ENCODE measurements at regions not wholly inside any gene's neighbourhood (a gene's known extent, or its start where the extent isn't known, plus 50 kb on each side); places are given as distances from the start of the nearest gene placed in this dataset.

- CTCF ChIA-PET, result no interaction called here
- H3K9me3 ChIP-seq (ENCODE audit: control insufficient read depth, insufficient read depth, low read depth, low read length), result no peaks in the 10 kb centered on the region
- no peak overlapping the region for H3K27ac ChIP-seq (ENCODE audit: extremely low read depth, low read depth, low read length)
- H3K4me3 ChIP-seq (ENCODE audit: low read depth, low read length), result no peak overlapping the region
- POLR2A ChIA-PET, result no interaction called here
- no peaks in the 10 kb centered on the region for H3K36me3 ChIP-seq (ENCODE audit: control insufficient read depth in 2 of 2, insufficient read depth in 1 of 2, low read length in 2 of 2)
- no peaks in the 10 kb centered on the region for H3K4me1 ChIP-seq (ENCODE audit: control insufficient read depth, insufficient read depth, low read length)
- no peak for TF ChIP-seq ZEB2 (tag by site-specific recombination; IDR thresholded peaks at IDR 0.05)
- no peak for TF ChIP-seq SCRT1 (tag by site-specific recombination; IDR thresholded peaks at IDR 0.05; ENCODE audit: borderline replicate concordance)
- no peak for TF ChIP-seq ZNF132 (tag by site-specific recombination; IDR thresholded peaks at IDR 0.05; ENCODE audit: borderline replicate concordance)
- no peak for TF ChIP-seq ZNF692 (tag by site-specific recombination; IDR thresholded peaks at IDR 0.05)
- TF ChIP-seq HOXA7 (CRISPR knock-in tag; IDR thresholded peaks at IDR 0.05; ENCODE audit: borderline replicate concordance), result no peak
- no peak for TF ChIP-seq ZFP69B (tag by site-specific recombination; IDR thresholded peaks at IDR 0.05)
- TF ChIP-seq ZBTB7A (tag by site-specific recombination; IDR thresholded peaks at IDR 0.05; ENCODE audit: low read depth), result no peak
- TF ChIP-seq ZNF654 (tag by site-specific recombination; IDR thresholded peaks at IDR 0.05; ENCODE audit: low read depth), result no peak
- TF ChIP-seq PRDM4 (tag by site-specific recombination; IDR thresholded peaks at IDR 0.05), result no peak
- no peak for TF ChIP-seq PRDM2 (tag by site-specific recombination; IDR thresholded peaks at IDR 0.05; ENCODE audit: borderline replicate concordance)
- no peak for TF ChIP-seq ZFHX2 (tag by site-specific recombination; conservative IDR thresholded peaks at IDR 0.05)
- no peak for TF ChIP-seq ZNF214 (tag by site-specific recombination; IDR thresholded peaks at IDR 0.05; ENCODE audit: borderline replicate concordance)
- no peak for TF ChIP-seq ZNF549 (tag by site-specific recombination; IDR thresholded peaks at IDR 0.05)
- TF ChIP-seq BCL11B (tag by site-specific recombination; IDR thresholded peaks at IDR 0.05; ENCODE audit: low read depth), result no peak
- no peak for TF ChIP-seq ZFP37 (tag by site-specific recombination; IDR thresholded peaks at IDR 0.05)
These were observed 875.2 kb upstream of the EEF2KMT start for GRCh38 chr16:5972747-5973146.

- H3K4me3 ChIP-seq (ENCODE audit: low read depth, low read length), result no peak overlapping the region
- no peaks in the 10 kb centered on the region for H3K4me1 ChIP-seq (ENCODE audit: control insufficient read depth, insufficient read depth, low read length)
- CTCF ChIA-PET, result interaction anchor here (0.6 kb wide), 1 partner anchor 75 kb away, joined by 3 read pairs; no protein-coding TSS in a partner anchor
- POLR2A ChIA-PET, result no interaction called here
- H3K9me3 ChIP-seq (ENCODE audit: control insufficient read depth, insufficient read depth, low read depth, low read length), result no peaks in the 10 kb centered on the region
- H3K27ac ChIP-seq (ENCODE audit: extremely low read depth, low read depth, low read length), result no peak overlapping the region
- no peaks in the 10 kb centered on the region for H3K36me3 ChIP-seq (ENCODE audit: control insufficient read depth in 2 of 2, insufficient read depth in 1 of 2, low read length in 2 of 2)
- no peak for TF ChIP-seq ZNF16 (tag by site-specific recombination; IDR thresholded peaks at IDR 0.05; ENCODE audit: low read depth)
- no peak for TF ChIP-seq RBAK (tag by site-specific recombination; IDR thresholded peaks at IDR 0.05)
- TF ChIP-seq ZNF558 (tag by site-specific recombination; IDR thresholded peaks at IDR 0.05), result no peak
- TF ChIP-seq ZNF274 (IDR thresholded peaks at IDR 0.05; ENCODE audit: low read length), result no peak
- TF ChIP-seq ZNF274 (tag by site-specific recombination; IDR thresholded peaks at IDR 0.05; ENCODE audit: borderline replicate concordance), result no peak
- no peak for TF ChIP-seq SP2 (tag by site-specific recombination; IDR thresholded peaks at IDR 0.05)
- no peak for TF ChIP-seq PBX3 (CRISPR knock-in tag; IDR thresholded peaks at IDR 0.05)
- no peak for TF ChIP-seq MEIS1 (CRISPR knock-in tag; IDR thresholded peaks at IDR 0.05; ENCODE audit: borderline replicate concordance)
- no peak for TF ChIP-seq ZFP69B (tag by site-specific recombination; IDR thresholded peaks at IDR 0.05)
These were observed 874.3 kb upstream of the EEF2KMT start for GRCh38 chr16:5971924-5972323.

Data from HEK293 (cell line).